SH-SY5Y (cell line): ENCODE measurements at regions not wholly inside any gene's neighbourhood (a gene's known extent, or its start where the extent isn't known, plus 50 kb on each side); places are given as distances from the start of the nearest gene placed in this dataset.

Experiments
- GATA2 ChIP-seq: IDR thresholded peaks from 2 replicates; pipeline ENCODE4 v1.6.1; 2011; ENCODE audit warnings: mild to moderate bottlenecking, low read depth, low read length
- GATA3 ChIP-seq: IDR thresholded peaks from 2 replicates; pipeline ENCODE4 v1.6.1; 2011; ENCODE audit warnings: low read depth, mild to moderate bottlenecking, low read length, moderate library complexity

GRCh38 chr10:108393089-108393488 lies 1228.6 kb upstream of the SORCS1 start:
- no peak for TF ChIP-seq GATA3
- no peak for TF ChIP-seq GATA2

- TF ChIP-seq GATA2 (no peak), GATA3 (no peak)
Measured at GRCh38 chr10:108392286-108392685, 1227.8 kb upstream of the SORCS1 start.

- no peak for TF ChIP-seq GATA3
- no peak for TF ChIP-seq GATA2
Measured at GRCh38 chr10:108388706-108389105, 1224.2 kb upstream of the SORCS1 start.

- TF ChIP-seq GATA3 (no peak), GATA2 (no peak)
Measured at GRCh38 chr10:108385963-108386362, 1221.5 kb upstream of the SORCS1 start.

- TF ChIP-seq GATA3 (no peak), GATA2 (no peak)
Measured at GRCh38 chr10:108384378-108384777, 1219.9 kb upstream of the SORCS1 start.

- TF ChIP-seq GATA2 (no peak), GATA3 (no peak)
Measured at GRCh38 chr10:108378779-108379178, 1214.3 kb upstream of the SORCS1 start.

- TF ChIP-seq GATA2 (no peak), GATA3 (no peak)
Measured at GRCh38 chr10:108375691-108376090, 1211.2 kb upstream of the SORCS1 start.

GRCh38 chr10:108374991-108375390 lies 1210.5 kb upstream of the SORCS1 start:
- TF ChIP-seq GATA3: no peak
- TF ChIP-seq GATA2: no peak

- TF ChIP-seq GATA3 (no peak), GATA2 (no peak)
Measured at GRCh38 chr10:108365541-108365940, 1201.0 kb upstream of the SORCS1 start.

- TF ChIP-seq GATA3 (no peak), GATA2 (no peak)
Measured at GRCh38 chr10:108363576-108363975, 1199.1 kb upstream of the SORCS1 start.

- TF ChIP-seq GATA3 (no peak), GATA2 (no peak)
Measured at GRCh38 chr10:108362961-108363360, 1198.5 kb upstream of the SORCS1 start.

GRCh38 chr10:108362296-108362695 lies 1197.8 kb upstream of the SORCS1 start:
- no peak for TF ChIP-seq GATA2
- no peak for TF ChIP-seq GATA3

GRCh38 chr10:108360187-108360586 lies 1195.7 kb upstream of the SORCS1 start:
- TF ChIP-seq GATA2: no peak
- no peak for TF ChIP-seq GATA3

- no peak for TF ChIP-seq GATA3
Measured at GRCh38 chr10:108358912-108359311, 1194.4 kb upstream of the SORCS1 start.

GRCh38 chr10:108352771-108353170 lies 1188.3 kb upstream of the SORCS1 start:
- TF ChIP-seq GATA3: no peak
- no peak for TF ChIP-seq GATA2

- TF ChIP-seq GATA3 (no peak), GATA2 (no peak)
Measured at GRCh38 chr10:108348215-108348614, 1183.7 kb upstream of the SORCS1 start.

- TF ChIP-seq GATA2 (no peak), GATA3 (no peak)
Measured at GRCh38 chr10:108346066-108346465, 1181.6 kb upstream of the SORCS1 start.
